Activated CD4-positive, alpha-beta memory T cell treated with anti-CD3 and anti-CD28 coated beads, Interleukin-2, amount 10 ng/mL, durations not matched to agents 7 days and 5 days (primary cell): ENCODE measurements at regions not wholly inside any gene's neighbourhood (a gene's known extent, or its start where the extent isn't known, plus 50 kb on each side); places are given as distances from the start of the nearest gene placed in this dataset.

Source experiments
- CTCF ChIA-PET: fragments of 350-600 bp; sonication (Branson Sonifier 250); formaldehyde crosslinking; loops from one replicate; lab custom pipeline; 2021; ENCODE audit warnings: antibody characterized with exemption, inconsistent platforms; lab: Charles Lee
- POLR2A ChIA-PET: fragments of 350-600 bp; sonication (Branson Sonifier 250); formaldehyde crosslinking; loops from one replicate; lab custom pipeline; 2021; ENCODE audit warnings: antibody characterized with exemption; lab: Charles Lee
- DNase-seq: peaks from one replicate; pipeline ENCODE4 v3.0.0-alpha.2; 2020
- H3K27ac Mint-ChIP-seq: one replicate; pipeline ENCODE4 v1.8.0; 2021; ENCODE audit warnings: mild to moderate bottlenecking, mixed read lengths
- H3K27me3 Mint-ChIP-seq: one replicate; pipeline ENCODE4 v1.8.0; 2021; ENCODE audit warnings: mixed read lengths
- H3K36me3 Mint-ChIP-seq: one replicate; pipeline ENCODE4 v1.8.0; 2021; ENCODE audit warnings: low read depth, mixed read lengths
- H3K4me1 Mint-ChIP-seq: one replicate; pipeline ENCODE4 v1.8.0; 2021; ENCODE audit warnings: mixed read lengths
- H3K4me3 Mint-ChIP-seq: one replicate; pipeline ENCODE4 v1.8.0; 2021; ENCODE audit warnings: mild to moderate bottlenecking, mixed read lengths
- H3K9me3 Mint-ChIP-seq: one replicate; pipeline ENCODE4 v1.8.0; 2021; ENCODE audit warnings: mixed read lengths

DNA sequence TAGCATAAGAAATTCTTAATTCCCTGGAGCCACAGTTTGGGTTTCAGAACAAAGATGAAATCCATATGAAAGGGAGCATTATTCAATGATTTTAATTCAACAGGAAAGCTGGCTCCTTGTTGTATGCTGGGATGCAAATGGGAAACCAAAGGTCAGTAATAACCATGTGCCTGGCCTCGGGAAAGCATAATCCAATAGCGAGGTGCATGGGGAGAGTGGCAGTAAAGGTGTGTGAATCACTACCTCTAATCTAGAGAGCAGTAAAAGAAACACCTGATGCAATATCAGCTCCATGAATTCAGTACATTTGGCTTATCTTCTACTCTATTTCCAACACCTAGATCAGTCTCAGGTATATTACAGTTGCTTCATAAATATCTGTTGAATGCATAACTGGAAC is 220.1 kb downstream of the FBXO15 start:
- no peaks in the 10 kb centered on the region for H3K27me3 Mint-ChIP-seq
- H3K36me3 Mint-ChIP-seq = no peaks in the 10 kb centered on the region
- H3K4me3 Mint-ChIP-seq = no peak overlapping the region
- H3K9me3 Mint-ChIP-seq = no peaks in the 10 kb centered on the region
- H3K4me1 Mint-ChIP-seq = no peaks in the 10 kb centered on the region
- ChIA-PET POLR2A (no interaction called here), CTCF (no interaction called here)
- DNase-seq = no peak
- H3K27ac Mint-ChIP-seq = no peak overlapping the region

DNA sequence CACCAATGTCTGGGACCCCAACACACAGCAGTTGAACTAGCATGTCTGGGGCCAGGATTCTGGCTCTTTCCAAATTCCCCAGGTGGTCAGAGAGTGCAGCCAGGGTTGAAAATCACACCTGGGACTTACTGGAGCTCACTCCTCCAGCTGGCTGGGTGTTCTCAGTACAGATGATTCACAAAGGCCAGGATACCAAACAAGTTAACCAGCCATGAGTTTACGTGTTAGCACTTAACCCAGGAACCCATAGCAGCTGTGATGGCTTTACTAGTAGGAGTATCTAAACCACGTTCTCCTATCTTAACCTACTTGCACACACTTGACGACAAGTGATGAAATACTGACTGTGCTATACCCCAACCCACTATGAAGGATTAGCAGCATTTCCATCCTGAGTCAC is 222.8 kb downstream of the FBXO15 start:
- Mint-ChIP-seq H3K4me3 (no peak overlapping the region), H3K4me1 (no peaks in the 10 kb centered on the region), H3K36me3 (no peaks in the 10 kb centered on the region), H3K27me3 (no peaks in the 10 kb centered on the region), H3K27ac (no peak overlapping the region), H3K9me3 (no peaks in the 10 kb centered on the region)
- POLR2A ChIA-PET = no interaction called here
- DNase-seq = no peak
- CTCF ChIA-PET = no interaction called here

DNA sequence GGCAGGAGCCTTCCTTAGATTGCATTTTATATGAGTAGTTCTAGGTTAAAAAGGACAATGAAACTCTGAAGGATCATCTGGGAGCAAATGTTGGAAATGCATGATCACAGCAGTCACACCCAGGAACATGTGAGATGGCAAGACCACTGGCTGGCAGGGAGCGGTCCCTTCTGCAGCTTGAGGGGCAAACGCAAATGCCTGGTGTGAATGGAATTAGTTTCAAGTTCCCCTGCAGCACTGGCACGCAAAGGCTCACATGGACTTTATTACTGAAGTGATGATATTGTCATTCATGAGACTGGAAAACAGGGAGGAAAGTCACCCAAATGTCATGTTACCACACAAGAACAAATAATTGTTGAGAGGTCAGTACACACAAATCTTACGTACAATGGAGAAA is 223.3 kb downstream of the FBXO15 start:
- Mint-ChIP-seq H3K9me3 (no peaks in the 10 kb centered on the region), H3K27ac (no peak overlapping the region), H3K27me3 (no peaks in the 10 kb centered on the region), H3K36me3 (no peaks in the 10 kb centered on the region), H3K4me3 (no peak overlapping the region), H3K4me1 (no peaks in the 10 kb centered on the region)
- no peak for DNase-seq
- CTCF ChIA-PET = no interaction called here
- POLR2A ChIA-PET = no interaction called here

DNA sequence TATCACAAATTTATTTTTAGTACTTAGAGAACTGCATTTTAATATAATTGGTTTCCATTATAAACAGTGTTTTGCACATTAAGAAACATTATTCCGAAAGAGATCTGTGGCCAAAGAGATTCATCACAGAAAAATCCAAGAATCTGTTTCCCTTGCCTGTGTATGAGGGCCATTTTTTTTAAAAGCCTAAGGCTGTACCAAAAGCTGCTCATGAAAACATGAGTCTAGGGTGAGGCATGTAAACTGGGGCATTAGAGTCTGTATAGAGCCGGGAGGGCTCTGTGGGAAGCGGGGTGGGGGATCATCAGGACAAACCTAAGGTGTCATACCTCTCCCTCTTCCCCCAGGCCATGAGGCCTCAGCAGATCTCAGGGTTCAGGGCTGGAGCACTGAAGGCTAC is 223.8 kb downstream of the FBXO15 start:
- Mint-ChIP-seq H3K27me3 (no peaks in the 10 kb centered on the region), H3K4me3 (no peak overlapping the region), H3K9me3 (no peaks in the 10 kb centered on the region), H3K4me1 (no peaks in the 10 kb centered on the region), H3K27ac (no peak overlapping the region), H3K36me3 (no peaks in the 10 kb centered on the region)
- ChIA-PET CTCF (no interaction called here), POLR2A (no interaction called here)
- no peak for DNase-seq

DNA sequence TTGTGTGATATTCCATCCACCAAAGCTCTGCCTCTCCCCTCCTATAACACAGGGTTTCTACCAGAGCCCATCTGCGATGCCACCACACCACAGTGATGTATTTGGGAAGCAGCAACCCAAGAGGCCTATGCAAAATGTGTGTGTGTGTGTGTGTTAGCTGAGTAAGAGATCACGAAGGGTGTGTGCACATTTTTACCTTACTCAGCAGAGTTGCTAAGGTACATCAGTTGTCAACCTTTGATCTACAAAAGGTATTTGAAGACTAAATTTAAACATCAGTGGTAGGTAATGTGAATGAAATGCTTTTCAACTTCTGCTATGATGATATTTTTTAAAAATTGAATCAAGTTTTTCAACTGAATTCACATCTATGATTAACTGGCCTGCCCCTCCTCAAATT is 227.6 kb downstream of the FBXO15 start:
- no peak for DNase-seq
- Mint-ChIP-seq H3K36me3 (no peaks in the 10 kb centered on the region), H3K4me1 (no peaks in the 10 kb centered on the region), H3K27me3 (no peaks in the 10 kb centered on the region), H3K27ac (no peak overlapping the region), H3K9me3 (no peaks in the 10 kb centered on the region), H3K4me3 (no peak overlapping the region)
- ChIA-PET POLR2A (no interaction called here), CTCF (interaction anchor here (1.1 kb wide), 1 partner anchor 12 kb away, joined by 3 read pairs; no protein-coding TSS in a partner anchor)

DNA sequence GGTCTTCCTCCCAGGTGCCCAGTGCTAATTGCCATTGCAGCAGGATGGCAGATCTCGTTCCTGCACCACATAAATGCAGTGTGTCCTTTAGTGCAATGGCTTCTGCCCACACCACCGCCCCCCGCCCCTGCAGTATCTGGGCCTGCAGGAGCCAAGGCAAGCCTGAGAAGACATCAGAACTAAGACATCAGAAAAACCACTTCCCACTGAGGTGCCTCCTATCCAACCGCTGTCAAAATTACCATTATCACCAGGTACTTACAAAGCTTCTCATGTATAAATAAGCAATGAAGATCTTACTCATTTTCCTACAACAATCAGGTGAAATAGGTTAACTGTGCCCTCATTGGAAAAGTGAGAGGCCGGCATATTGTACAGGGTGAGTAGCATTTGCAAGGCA is 228.8 kb downstream of the FBXO15 start:
- Mint-ChIP-seq H3K9me3 (no peaks in the 10 kb centered on the region), H3K27me3 (no peaks in the 10 kb centered on the region), H3K27ac (no peak overlapping the region), H3K4me3 (no peak overlapping the region), H3K36me3 (no peaks in the 10 kb centered on the region), H3K4me1 (no peaks in the 10 kb centered on the region)
- CTCF ChIA-PET = no interaction called here
- POLR2A ChIA-PET = no interaction called here
- no peak for DNase-seq

DNA sequence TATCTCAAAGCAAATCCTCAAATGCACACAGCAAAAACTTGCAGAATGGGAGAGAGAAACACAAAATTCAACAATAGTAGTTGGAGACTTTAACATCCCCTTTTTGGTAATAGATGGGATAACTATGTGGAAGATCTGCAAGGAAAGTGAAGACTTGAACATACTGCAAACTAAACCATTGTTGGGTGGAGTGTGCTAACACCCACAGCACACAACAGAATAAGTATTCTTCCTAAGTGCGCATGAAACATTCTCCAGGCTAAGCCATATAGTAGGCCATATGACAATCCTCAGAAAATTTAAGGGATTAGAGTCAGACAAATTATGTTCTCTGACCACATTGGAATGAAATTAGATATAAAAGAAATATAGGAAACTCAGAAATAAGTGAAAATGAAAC is 230.6 kb downstream of the FBXO15 start:
- Mint-ChIP-seq H3K27ac (no peak overlapping the region), H3K4me3 (no peak overlapping the region), H3K36me3 (no peaks in the 10 kb centered on the region), H3K9me3 (no peaks in the 10 kb centered on the region), H3K27me3 (no peaks in the 10 kb centered on the region), H3K4me1 (no peaks in the 10 kb centered on the region)
- ChIA-PET CTCF (no interaction called here), POLR2A (no interaction called here)
- no peak for DNase-seq

DNA sequence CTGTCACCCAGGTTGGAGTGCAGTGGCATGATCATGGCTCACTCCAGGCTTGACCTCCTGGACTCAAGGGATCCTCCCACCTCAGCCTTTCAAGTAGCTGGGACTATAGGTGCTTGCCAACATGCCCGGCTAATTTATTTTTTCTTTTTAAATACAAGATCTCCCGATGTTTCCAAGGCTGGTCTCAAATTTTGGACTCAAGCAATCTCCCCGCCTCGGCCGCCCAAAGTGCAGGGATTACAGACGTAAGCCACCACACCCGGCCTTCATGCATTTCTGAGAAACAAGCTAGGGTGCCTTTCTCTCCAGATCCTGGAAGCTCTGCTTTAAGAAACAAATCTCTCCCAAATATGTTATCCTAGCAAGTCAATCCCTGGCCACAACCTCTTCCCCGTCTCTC is 234.1 kb downstream of the FBXO15 start:
- Mint-ChIP-seq H3K27ac (no peak overlapping the region), H3K27me3 (no peaks in the 10 kb centered on the region), H3K36me3 (no peaks in the 10 kb centered on the region), H3K4me3 (no peak overlapping the region), H3K9me3 (no peaks in the 10 kb centered on the region), H3K4me1 (no peaks in the 10 kb centered on the region)
- POLR2A ChIA-PET = no interaction called here
- no peak for DNase-seq
- CTCF ChIA-PET = interaction anchor here (1.0 kb wide), 1 partner anchor 71 kb away, joined by 3 read pairs; no protein-coding TSS in a partner anchor

DNA sequence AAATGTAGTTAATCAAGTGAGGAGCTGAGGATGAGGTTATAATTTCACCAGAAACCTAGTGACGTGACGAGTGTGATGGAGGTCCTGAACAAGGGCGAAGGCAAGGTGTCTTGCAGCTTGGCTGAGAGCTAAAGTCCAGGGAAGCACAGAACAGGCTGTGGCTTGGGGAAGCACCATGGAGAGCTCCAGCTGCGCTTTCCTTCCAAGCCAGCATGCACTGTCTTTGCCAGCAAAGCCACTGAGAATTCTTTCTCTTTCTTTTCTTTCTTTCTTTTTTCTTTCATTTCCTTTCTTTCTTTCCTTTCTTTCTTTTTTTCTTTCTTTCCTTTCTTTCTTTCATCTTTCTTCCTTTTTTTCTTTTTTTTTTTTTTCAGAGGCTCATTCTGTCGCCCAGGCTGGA is 239.3 kb downstream of the FBXO15 start:
- ChIA-PET CTCF (interaction anchor here (1.2 kb wide), 1 partner anchor 12 kb away, joined by 3 read pairs; no protein-coding TSS in a partner anchor), POLR2A (no interaction called here)
- Mint-ChIP-seq H3K27ac (no peak overlapping the region), H3K36me3 (no peaks in the 10 kb centered on the region), H3K4me3 (no peak overlapping the region), H3K27me3 (peaks cover 2% of the 10 kb centered on the region), H3K9me3 (no peaks in the 10 kb centered on the region), H3K4me1 (no peaks in the 10 kb centered on the region)
- DNase-seq = no peak

DNA sequence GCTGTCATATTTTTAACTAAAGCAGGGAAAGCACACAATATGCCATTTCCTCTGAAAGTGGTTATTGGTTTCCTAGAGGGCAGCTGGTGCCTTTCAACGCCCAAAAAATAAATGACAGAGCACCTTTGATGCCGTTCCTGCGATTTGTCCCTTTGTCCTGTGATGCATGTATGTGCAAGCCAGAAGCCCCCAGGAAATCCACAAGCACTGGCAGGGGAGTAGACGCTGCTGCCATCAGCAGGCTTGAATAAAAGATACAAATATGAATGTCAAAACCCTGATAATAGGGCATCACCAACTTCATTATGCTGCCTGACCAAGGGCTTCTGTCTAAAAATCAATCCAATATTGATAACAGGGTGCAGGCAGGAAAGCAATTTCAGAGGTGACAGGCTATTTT is 246.1 kb downstream of the FBXO15 start:
- Mint-ChIP-seq H3K4me1 (no peaks in the 10 kb centered on the region), H3K4me3 (no peak overlapping the region), H3K9me3 (no peaks in the 10 kb centered on the region), H3K27ac (no peak overlapping the region), H3K27me3 (peaks cover 2% of the 10 kb centered on the region), H3K36me3 (no peaks in the 10 kb centered on the region)
- DNase-seq = no peak
- ChIA-PET CTCF (no interaction called here), POLR2A (no interaction called here)

DNA sequence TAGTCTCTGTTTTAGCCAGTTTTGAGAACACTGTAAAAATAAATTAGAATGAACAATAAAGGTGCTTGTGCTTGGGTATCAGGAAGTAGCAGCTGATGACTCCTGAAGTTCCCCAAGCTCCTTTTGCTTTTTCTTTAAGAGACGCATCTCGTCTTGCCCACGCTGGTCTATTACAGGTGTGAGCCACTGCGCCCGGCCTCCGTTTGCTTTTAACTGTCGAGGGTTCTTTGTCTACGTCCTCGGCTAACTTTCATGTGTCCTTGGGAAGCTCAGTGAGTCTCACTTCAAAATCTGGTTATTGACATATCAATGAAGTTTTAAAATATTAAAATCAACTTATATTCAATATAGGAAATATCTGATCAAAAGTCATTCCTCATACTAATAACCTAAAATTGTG is 246.5 kb downstream of the FBXO15 start:
- no peaks in the 10 kb centered on the region for H3K4me1 Mint-ChIP-seq

DNA sequence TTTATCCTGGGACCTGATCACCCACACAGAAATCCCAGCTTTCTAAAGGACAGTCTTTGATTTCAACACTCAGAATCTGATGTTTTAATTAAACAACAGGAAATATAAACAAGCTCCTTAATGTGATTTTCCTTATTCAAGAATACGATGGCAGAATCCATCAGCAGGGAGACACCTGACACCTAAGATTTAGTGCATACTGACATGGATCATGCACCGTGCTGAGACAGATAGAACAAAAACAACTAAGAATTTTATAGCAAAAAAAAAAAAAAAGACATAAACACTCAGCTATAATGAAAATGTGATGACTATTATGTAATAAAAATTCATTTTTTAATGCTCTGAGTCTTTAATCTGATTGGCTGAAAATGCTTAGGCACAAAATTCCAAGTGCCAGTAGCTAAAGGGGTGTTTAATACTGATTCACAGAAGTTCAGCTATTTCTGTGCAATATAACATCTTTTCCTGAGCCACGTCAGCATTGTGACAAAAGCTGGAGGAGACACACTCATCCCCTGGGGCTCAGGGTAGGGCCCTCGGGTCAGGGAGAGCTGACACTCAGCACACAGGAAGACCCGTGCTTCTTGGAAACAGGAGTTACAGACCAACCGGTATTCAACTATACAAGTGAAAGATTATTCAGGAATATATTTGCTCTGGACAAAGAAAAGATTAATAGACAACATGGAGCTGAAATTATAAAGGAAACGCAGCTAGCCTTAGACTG is 247.4 kb downstream of the FBXO15 start:
- Mint-ChIP-seq H3K4me1 (no peaks in the 10 kb centered on the region), H3K27me3 (no peaks in the 10 kb centered on the region), H3K4me3 (no peak overlapping the region), H3K36me3 (no peaks in the 10 kb centered on the region), H3K27ac (no peak overlapping the region), H3K9me3 (no peaks in the 10 kb centered on the region)
- DNase-seq = no peak
- ChIA-PET CTCF (no interaction called here), POLR2A (no interaction called here)

More for the DNA sequence above, 246.5 kb downstream of the FBXO15 start:
- Mint-ChIP-seq H3K4me3 (no peak overlapping the region), H3K9me3 (no peaks in the 10 kb centered on the region), H3K27me3 (no peaks in the 10 kb centered on the region), H3K27ac (no peak overlapping the region), H3K36me3 (no peaks in the 10 kb centered on the region)
- CTCF ChIA-PET = no interaction called here
- POLR2A ChIA-PET = no interaction called here
- no peak for DNase-seq

DNA sequence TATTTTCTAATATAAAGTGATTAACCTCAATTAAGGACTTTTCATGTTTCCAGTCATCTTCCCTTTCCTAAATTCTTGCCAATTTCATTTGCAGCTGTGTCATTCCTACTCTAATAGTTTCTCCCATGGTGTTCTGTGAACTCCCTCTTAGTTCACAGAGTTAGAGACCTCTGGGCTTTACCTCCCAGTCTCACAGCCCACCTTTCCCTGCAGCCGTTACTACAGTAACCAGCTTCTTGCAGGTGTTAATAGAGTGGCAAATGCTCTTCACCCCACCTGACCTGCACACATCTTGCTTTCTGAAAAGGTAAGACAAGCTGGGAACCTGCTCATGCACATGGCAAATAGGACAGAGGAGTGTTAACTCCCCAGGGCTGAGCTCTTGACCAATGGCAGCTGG is 250.1 kb downstream of the FBXO15 start:
- Mint-ChIP-seq H3K36me3 (no peaks in the 10 kb centered on the region), H3K4me1 (no peaks in the 10 kb centered on the region), H3K4me3 (no peak overlapping the region), H3K9me3 (no peaks in the 10 kb centered on the region), H3K27me3 (no peaks in the 10 kb centered on the region), H3K27ac (no peak overlapping the region)
- ChIA-PET CTCF (no interaction called here), POLR2A (no interaction called here)
- no peak for DNase-seq

DNA sequence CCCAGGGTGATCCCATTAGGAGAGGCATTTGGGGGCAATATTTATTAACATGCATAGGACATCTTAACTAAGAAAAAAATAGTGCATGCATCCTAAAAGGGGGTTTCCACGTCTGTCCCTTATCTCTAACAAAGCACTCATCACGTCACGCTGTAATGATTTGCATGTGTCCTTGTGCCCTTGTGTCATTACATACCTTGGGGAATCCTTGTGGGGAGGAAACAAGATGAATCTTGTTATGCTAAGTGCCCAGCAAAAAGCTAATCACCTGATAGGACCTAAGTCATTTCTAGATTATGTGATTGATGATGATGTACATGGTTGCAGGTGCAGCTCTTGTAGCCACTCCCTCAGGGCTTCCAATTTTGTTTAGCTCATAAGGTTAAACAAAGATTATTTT is 250.9 kb downstream of the FBXO15 start:
- no peaks in the 10 kb centered on the region for H3K36me3 Mint-ChIP-seq
- H3K27ac Mint-ChIP-seq = no peak overlapping the region
- no peaks in the 10 kb centered on the region for H3K9me3 Mint-ChIP-seq
- no peak overlapping the region for H3K4me3 Mint-ChIP-seq
- H3K4me1 Mint-ChIP-seq = no peaks in the 10 kb centered on the region
- ChIA-PET CTCF (no interaction called here), POLR2A (no interaction called here)
- no peaks in the 10 kb centered on the region for H3K27me3 Mint-ChIP-seq
- DNase-seq = no peak
